GM18909 (cell line): ENCODE measurements at regions not wholly inside any gene's neighbourhood (a gene's known extent, or its start where the extent isn't known, plus 50 kb on each side); places are given as distances from the start of the nearest gene placed in this dataset.
"Not testable (repeated sequence)": the region's sequence is repeated elsewhere in the genome, so short reads cannot be mapped to it uniquely, and the experiment has no call there.

Experiments
- ATAC-seq: cut with Tn5 transposase; IDR thresholded peaks from one replicate; pipeline ENCODE4 v1.9.1; 2021; ENCODE audit warnings: mild to moderate bottlenecking; ENCODE audit not compliant: unreplicated experiment, poor library complexity

GRCh38 chr13:90872491-90873025 lies 474.9 kb upstream of the MIR17HG start:
- ATAC-seq: no peak

DNA sequence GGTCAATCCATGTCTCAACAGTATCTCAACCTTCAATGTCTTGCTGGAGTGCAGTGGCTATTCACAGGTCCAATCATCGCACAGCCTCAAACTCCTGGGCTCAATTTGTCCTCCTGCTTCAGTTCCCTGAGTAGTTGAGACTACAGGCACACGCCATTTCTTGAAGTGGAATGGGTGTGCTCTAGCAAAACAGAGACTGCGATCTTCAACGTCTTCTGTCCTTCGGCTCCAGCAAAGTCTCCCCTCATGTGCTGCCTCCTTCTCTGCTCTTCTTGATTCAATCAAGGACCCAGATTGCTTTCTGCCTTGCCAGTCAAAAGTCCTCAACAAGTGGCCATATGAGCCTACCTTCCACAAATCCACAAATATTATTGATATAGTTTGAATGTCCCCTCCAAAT lies 466.7 kb upstream of the MIR17HG start:
- no peak for ATAC-seq

DNA sequence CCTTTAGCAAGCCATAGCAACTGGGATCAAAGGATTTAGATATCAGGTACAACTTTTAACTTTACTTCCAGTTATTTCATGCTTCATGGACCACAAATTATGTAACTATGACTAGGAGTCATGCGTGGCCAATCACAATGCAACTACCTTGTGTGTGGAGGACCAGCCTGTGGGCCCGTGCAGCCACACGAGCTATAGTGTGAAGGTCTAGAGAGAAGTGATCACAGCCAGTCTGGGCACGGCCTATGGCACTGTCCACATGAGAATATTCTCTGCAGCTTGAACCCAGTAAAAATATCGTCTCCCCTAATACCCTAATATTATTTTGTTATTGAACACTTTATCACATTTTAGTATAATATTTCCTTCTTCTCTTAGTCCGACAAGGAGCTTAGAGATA lies 464.9 kb upstream of the MIR17HG start:
- ATAC-seq: no peak

- no peak for ATAC-seq
Measured at GRCh38 chr13:90883592-90883991, 463.9 kb upstream of the MIR17HG start.

GRCh38 chr13:90884066-90884465 lies 463.4 kb upstream of the MIR17HG start:
- no peak for ATAC-seq

DNA sequence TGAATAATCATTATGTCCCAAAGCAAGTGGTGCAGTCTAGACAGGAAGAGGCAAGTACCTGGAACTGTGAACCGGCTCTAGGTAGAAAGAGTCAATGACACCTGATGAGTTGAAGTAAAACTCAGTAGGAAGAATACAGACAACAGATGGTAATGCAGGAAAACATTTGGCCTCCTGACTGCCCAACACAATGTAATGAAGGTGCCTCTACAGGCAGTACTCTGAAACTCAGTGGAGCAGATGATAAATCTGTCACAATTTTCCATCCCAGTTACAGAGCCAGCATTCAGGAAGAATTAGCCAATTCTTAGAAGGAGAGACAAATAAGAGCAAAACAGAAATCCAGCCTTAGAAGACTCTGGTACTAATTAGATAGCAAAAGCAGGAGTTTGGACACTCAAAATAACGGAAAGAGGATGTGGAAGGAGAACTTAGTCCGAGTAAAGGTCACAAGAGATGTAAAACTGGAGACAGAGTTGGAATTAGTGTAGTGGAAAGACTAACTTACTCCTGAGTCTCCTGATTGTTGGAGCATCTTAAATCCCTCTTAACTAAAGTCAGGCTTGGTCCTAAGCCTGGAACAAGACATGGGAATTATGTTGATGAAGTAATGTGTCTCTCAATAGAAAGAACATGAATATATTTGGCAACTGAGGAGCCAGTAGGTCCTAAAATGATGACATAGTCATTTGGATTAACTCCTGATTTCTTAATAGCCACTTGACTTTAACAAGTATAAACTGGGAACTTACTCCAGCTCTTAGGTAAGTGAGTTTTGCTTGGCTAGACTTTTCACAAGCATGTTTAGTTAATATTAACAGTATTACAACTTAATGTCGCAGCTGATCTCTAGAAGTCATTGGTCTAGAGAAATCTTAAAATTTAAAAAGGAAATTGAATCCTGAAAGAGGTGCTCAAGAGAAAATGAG lies 457.3 kb upstream of the MIR17HG start:
- ATAC-seq: no peak

DNA sequence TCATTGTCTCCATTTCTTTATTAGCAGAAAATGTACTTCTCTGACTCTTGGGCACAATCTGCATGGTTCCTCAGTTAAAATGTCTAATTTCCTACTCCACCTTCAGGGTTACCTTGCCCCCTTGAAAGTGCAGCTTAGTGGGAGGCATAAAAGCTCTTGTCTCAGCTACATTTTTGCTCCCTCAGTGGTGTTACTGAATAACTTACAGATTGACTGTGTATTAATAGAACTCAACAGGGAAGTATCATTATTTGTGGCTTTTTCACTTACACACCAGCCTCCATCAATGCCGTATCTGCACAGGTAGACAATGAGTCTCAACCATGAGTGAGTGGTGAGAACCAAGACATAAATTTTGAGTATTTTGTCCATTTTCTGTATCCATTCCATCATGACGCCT lies 456.2 kb upstream of the MIR17HG start:
- no peak for ATAC-seq

- not testable (repeated sequence) for ATAC-seq
Measured at GRCh38 chr13:90893199-90893598, 454.3 kb upstream of the MIR17HG start.

GRCh38 chr13:90896002-90896401 lies 451.5 kb upstream of the MIR17HG start:
- no peak for ATAC-seq

GRCh38 chr13:90898811-90899210 lies 448.7 kb upstream of the MIR17HG start:
- no peak for ATAC-seq

- ATAC-seq: no peak
Measured at GRCh38 chr13:90899416-90899815, 448.1 kb upstream of the MIR17HG start.

- ATAC-seq: no peak
Measured at GRCh38 chr13:90902255-90902654, 445.2 kb upstream of the MIR17HG start.

DNA sequence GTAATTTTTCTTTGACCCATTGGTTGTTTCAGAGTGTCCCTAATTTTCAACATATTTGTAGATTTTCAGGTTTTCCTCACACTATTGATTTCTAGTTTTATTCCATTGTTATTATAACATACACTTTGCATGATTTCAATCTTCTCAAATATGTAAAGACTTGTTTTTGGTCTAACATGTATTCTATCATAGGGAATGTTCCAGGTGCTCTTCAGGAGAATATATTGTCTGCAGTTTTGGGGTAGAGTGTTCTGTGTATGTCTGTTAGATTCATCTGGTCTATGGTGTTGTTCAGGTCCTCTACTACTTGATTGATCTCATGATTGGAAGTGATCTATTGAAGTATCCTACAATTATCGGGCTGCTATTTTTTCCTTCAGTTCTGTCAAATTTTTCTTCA lies 440.9 kb upstream of the MIR17HG start:
- ATAC-seq: no peak

- ATAC-seq: no peak
Measured at GRCh38 chr13:90908792-90909191, 438.7 kb upstream of the MIR17HG start.

GRCh38 chr13:90910018-90910639 lies 437.4 kb upstream of the MIR17HG start:
- no peak for ATAC-seq

GRCh38 chr13:90912247-90912646 lies 435.2 kb upstream of the MIR17HG start:
- ATAC-seq: no peak

DNA sequence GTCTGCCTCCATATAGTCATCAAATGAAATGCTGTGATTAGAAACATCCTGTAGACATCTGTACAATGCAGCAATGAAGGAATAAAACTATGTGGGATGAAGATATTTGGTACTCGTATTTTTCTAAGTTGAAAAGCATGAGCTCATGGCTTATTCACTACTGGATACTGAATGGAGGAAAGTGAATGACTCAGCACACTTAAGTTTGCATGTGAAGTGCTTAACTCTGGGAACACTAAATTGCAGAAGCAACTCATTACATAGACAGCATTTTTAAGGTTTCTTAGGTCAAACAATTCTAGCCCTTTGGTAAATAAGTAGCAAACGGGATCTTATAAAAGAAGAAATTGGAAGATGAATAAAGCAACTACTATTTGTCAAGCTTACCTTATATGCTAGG lies 429.0 kb upstream of the MIR17HG start:
- ATAC-seq: no peak

GRCh38 chr13:90919153-90919552 lies 428.3 kb upstream of the MIR17HG start:
- no peak for ATAC-seq

DNA sequence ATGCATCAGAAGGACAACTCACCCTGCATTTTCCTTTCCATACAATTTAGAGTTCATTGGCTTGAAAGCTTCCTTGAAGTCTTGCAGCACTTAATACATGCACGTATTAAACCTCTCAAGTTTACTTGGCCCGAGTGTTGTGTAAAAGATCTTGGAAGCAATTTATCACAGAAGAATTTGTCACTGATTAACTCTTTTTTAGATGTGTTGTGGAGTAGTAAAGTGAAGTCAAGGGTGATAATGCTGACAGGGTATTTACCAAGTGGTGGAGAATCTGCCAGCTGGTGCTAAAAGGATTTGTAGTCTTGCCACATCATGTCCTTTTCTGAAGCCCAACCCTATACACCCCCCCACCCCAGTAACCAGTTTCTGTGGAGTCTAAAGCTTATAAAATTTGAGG lies 421.0 kb upstream of the MIR17HG start:
- no peak for ATAC-seq

DNA sequence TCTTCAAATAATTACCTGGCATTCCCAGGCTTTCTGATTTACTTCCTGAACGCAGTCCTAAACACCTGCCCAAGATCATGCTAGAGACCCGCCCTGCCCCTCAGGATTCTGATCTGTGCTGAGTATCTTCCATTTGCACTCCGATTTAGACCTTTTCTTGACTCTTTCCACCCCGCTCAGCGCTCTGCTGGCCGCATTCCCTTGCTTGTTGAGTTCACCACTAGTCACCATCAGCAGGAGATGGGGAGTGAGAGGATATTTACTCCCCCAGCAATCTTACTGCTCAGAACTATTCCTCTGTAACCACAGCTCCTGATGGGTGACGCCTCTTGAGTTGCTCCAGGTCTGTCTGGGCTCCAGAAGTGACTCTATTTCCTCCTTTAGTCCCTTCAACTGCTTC lies 419.4 kb upstream of the MIR17HG start:
- no peak for ATAC-seq

- ATAC-seq: no peak
Measured at GRCh38 chr13:90933097-90933826, 414.2 kb upstream of the MIR17HG start.
